ENCODE measurements at regions not wholly inside any gene's neighbourhood (a gene's known extent, or its start where the extent isn't known, plus 50 kb on each side); places are given as distances from the start of the nearest gene placed in this dataset.

- TF ChIP-seq, protein P1, sequence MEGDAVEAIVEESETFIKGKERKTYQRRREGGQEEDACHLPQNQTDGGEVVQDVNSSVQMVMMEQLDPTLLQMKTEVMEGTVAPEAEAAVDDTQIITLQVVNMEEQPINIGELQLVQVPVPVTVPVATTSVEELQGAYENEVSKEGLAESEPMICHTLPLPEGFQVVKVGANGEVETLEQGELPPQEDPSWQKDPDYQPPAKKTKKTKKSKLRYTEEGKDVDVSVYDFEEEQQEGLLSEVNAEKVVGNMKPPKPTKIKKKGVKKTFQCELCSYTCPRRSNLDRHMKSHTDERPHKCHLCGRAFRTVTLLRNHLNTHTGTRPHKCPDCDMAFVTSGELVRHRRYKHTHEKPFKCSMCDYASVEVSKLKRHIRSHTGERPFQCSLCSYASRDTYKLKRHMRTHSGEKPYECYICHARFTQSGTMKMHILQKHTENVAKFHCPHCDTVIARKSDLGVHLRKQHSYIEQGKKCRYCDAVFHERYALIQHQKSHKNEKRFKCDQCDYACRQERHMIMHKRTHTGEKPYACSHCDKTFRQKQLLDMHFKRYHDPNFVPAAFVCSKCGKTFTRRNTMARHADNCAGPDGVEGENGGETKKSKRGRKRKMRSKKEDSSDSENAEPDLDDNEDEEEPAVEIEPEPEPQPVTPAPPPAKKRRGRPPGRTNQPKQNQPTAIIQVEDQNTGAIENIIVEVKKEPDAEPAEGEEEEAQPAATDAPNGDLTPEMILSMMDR (IDR thresholded peaks at IDR 0.05) = no peak
- no peak for TF ChIP-seq POLR2A (IDR thresholded peaks at IDR 0.05)
- TF ChIP-seq POLR2AphosphoS5 (IDR thresholded peaks at IDR 0.05) = no peak
- no peak for TF ChIP-seq EP300 (IDR thresholded peaks at IDR 0.05)
Measured at GRCh38 chr2:217367464-217367863, 507.6 kb upstream of the TNP1 start.
